Endodermal cell (in vitro differentiated cells): ENCODE measurements at regions not wholly inside any gene's neighbourhood (a gene's known extent, or its start where the extent isn't known, plus 50 kb on each side); places are given as distances from the start of the nearest gene placed in this dataset.

Experiments
- DNase-seq: peaks from one replicate; pipeline ENCODE4 v3.0.0-alpha.2; 2017
- H3K27ac ChIP-seq: 2 replicates; pipeline ENCODE4 v1.5.1; 2013; ENCODE audit warnings: mild to moderate bottlenecking, low read depth, low read length, moderate library complexity
- H3K27me3 ChIP-seq: 2 replicates; pipeline ENCODE4 v1.6.1; 2013; ENCODE audit warnings: mild to moderate bottlenecking, low read length, moderate library complexity; ENCODE audit not compliant: insufficient read depth, control insufficient read depth, poor library complexity, severe bottlenecking
- H3K36me3 ChIP-seq: 2 replicates; pipeline ENCODE4 v1.7.0; 2013; ENCODE audit warnings: mild to moderate bottlenecking, low read length, moderate library complexity; ENCODE audit not compliant: control insufficient read depth, insufficient read depth
- H3K4me1 ChIP-seq: one replicate; pipeline ENCODE4 v1.7.0; 2013; ENCODE audit warnings: low read length; ENCODE audit not compliant: control insufficient read depth, insufficient read depth
- H3K4me3 ChIP-seq: 2 replicates; pipeline ENCODE4 v1.5.1; 2013; ENCODE audit warnings: mild to moderate bottlenecking, low read length, moderate library complexity
- H3K9ac ChIP-seq: 2 replicates; pipeline ENCODE4 v1.6.1; 2013; ENCODE audit warnings: mild to moderate bottlenecking, low read length, moderate library complexity; ENCODE audit not compliant: poor library complexity, severe bottlenecking; ENCODE audit errors: extremely low read depth
- H3K9me3 ChIP-seq: 2 replicates; pipeline ENCODE4 v1.6.1; 2013; ENCODE audit warnings: mild to moderate bottlenecking, low read length, moderate library complexity; ENCODE audit not compliant: control insufficient read depth
- H3K27ac Mint-ChIP-seq: 2 replicates; pipeline ENCODE4 v1.8.0; 2020; ENCODE audit warnings: mixed read lengths
- H3K27me3 Mint-ChIP-seq: 2 replicates; pipeline ENCODE4 v1.8.0; 2021; ENCODE audit warnings: mild to moderate bottlenecking, mixed read lengths; ENCODE audit not compliant: insufficient read depth
- H3K36me3 Mint-ChIP-seq: 2 replicates; pipeline ENCODE4 v1.8.0; 2020; ENCODE audit warnings: low read depth, mixed read lengths
- H3K4me1 Mint-ChIP-seq: 2 replicates; pipeline ENCODE4 v1.8.0; 2020; ENCODE audit warnings: mixed read lengths
- H3K4me3 Mint-ChIP-seq: 2 replicates; pipeline ENCODE4 v1.8.0; 2020; ENCODE audit warnings: mild to moderate bottlenecking, moderate library complexity, mixed read lengths
- H3K9me3 Mint-ChIP-seq: 2 replicates; pipeline ENCODE4 v1.8.0; 2020; ENCODE audit warnings: mild to moderate bottlenecking, mixed read lengths
- WGBS, 2 experiments: methylation state at CpG; one replicate each; pipeline versions ENCODE4 v1.1.5 to v1.1.7; 2013; ENCODE audit warnings: missing lambda C conversion rate in 2 of 2, mixed read lengths in 1 of 2; ENCODE audit not compliant: insufficient coverage in 1 of 2, insufficient read length in 1 of 2; 5-methylcytosine and 5-hydroxymethylcytosine counted together
- TF ChIP-seq, protein P1 (sequence below): fragments of 200-600 bp; sonication (generic); conservative IDR thresholded peaks from 2 replicates; pipeline ENCODE4 v1.5.0; 2021; ENCODE audit warnings: antibody characterized with exemption, mild to moderate bottlenecking

DNA sequence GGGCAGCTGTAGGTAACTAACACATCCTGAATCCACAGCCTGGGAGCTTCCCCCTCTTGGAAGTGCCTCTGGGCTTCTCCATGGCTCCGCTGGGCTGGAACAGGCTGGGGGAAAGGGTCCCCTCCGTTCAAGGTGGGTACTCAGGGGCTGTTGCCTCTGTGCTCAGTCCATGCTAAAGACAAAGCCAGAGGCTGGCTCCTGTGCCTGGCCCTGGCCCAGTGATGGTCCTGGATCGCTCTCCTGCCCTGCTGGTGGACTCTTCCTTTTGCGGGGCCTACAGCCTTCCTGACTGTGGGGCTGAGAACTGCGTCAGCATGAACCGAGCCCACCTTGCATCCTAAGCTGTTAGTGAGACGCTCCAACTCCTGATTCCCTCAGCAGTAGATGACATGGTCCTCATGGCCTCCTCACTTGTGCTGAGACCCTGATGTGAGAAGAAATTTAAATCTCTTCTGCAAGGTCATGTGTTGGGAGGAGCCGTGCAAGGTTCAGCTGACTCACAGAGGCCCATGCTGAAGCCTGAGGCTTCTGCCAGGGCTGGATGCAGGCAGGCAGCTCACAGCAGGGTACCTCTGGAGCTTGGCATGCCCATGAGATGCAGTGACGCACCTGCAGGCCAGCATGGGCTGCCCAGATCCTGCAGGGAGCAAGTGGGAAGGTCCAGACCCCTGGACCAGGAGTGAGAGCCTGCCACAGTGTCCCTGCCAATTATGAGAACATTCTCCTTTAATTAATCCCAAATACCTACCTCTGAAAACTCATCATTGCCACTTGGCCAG lies 1285.5 kb downstream of the TBC1D22A start:
- no peak overlapping the region for H3K4me3 ChIP-seq
- TF ChIP-seq, protein P1, sequence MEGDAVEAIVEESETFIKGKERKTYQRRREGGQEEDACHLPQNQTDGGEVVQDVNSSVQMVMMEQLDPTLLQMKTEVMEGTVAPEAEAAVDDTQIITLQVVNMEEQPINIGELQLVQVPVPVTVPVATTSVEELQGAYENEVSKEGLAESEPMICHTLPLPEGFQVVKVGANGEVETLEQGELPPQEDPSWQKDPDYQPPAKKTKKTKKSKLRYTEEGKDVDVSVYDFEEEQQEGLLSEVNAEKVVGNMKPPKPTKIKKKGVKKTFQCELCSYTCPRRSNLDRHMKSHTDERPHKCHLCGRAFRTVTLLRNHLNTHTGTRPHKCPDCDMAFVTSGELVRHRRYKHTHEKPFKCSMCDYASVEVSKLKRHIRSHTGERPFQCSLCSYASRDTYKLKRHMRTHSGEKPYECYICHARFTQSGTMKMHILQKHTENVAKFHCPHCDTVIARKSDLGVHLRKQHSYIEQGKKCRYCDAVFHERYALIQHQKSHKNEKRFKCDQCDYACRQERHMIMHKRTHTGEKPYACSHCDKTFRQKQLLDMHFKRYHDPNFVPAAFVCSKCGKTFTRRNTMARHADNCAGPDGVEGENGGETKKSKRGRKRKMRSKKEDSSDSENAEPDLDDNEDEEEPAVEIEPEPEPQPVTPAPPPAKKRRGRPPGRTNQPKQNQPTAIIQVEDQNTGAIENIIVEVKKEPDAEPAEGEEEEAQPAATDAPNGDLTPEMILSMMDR, result no peak
- no peaks in the 10 kb centered on the region for H3K4me1 ChIP-seq
- Mint-ChIP-seq H3K9me3 (no peaks in the 10 kb centered on the region), H3K27me3 (no peaks in the 10 kb centered on the region), H3K27ac (no peak overlapping the region), H3K36me3 (no peaks in the 10 kb centered on the region), H3K4me3 (no peak overlapping the region), H3K4me1 (no peaks in the 10 kb centered on the region)
- DNase-seq, result peak; percentile 28
- H3K9ac ChIP-seq, result no peak overlapping the region
- no peak overlapping the region for H3K27ac ChIP-seq
- no peaks in the 10 kb centered on the region for H3K9me3 ChIP-seq
- 91 to 100% methylated on average over 2 to 9 of the region's 9 CpGs for WGBS, 2 experiments
- H3K27me3 ChIP-seq, result no peaks in the 10 kb centered on the region
- H3K36me3 ChIP-seq, result no peaks in the 10 kb centered on the region

DNA sequence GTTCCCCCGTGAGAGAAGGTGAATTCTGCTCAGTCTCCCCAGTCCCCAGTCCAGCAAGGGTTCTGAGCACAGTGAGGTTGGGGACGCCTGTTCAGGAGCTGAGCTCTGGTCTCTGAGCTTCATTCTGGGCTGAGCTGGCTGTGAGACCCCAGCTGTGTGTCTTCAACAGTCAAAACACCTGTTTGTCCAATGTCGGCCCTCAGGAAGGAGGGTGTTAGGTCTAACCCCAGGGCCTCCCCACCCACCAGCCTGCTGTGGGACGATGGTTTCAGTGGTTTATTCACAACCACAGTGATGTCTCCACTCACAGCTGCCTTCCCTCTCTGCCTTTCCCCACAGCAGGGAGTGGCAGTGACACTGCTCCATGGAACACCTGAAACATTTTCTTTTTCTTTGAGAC lies 1282.9 kb downstream of the TBC1D22A start:
- Histone ChIP-seq H3K9ac (no peak overlapping the region), H3K4me1 (no peaks in the 10 kb centered on the region), H3K27ac (no peak overlapping the region), H3K27me3 (no peaks in the 10 kb centered on the region), H3K4me3 (no peak overlapping the region), H3K9me3 (no peaks in the 10 kb centered on the region), H3K36me3 (no peaks in the 10 kb centered on the region)
- Mint-ChIP-seq H3K27ac (no peak overlapping the region), H3K9me3 (no peaks in the 10 kb centered on the region), H3K36me3 (no peaks in the 10 kb centered on the region), H3K4me1 (no peaks in the 10 kb centered on the region), H3K27me3 (no peaks in the 10 kb centered on the region), H3K4me3 (no peak overlapping the region)
- WGBS, 2 experiments, result 78 to 88% methylated on average over 3 to 4 of the region's 4 CpGs
- no peak for DNase-seq
- TF ChIP-seq, protein P1, result no peak

DNA sequence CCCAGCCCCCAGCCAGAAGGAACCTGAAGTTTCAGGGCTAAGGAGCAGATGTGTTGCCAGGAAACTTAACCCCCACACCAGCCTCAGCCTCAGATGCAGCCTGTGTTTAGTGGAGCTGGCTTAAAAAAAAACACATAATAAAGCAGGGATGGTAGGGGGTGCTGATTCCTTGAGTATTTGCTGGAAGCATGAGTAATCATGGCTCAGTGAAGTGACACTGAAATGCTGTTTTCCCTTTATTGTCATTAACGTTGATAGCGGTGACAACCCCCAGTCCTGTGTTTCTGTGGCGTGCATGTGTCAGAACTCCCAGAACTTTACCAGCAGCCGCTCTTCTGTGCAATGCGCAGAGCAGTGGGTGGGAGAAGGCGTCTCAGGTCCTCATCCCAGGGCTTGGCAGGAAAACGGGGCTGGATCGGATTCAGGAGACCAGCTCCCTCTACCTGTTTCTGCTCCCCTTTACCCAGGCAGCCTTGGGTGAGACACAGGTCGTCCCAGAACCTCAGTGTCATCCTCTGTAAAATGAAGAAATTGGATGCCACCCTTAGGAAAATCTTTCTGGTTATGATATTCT lies 1282.1 kb downstream of the TBC1D22A start:
- Histone ChIP-seq H3K27ac (no peak overlapping the region), H3K27me3 (no peaks in the 10 kb centered on the region), H3K9ac (no peak overlapping the region), H3K9me3 (no peaks in the 10 kb centered on the region), H3K4me1 (no peaks in the 10 kb centered on the region), H3K4me3 (no peak overlapping the region), H3K36me3 (no peaks in the 10 kb centered on the region)
- H3K9me3 Mint-ChIP-seq, result no peaks in the 10 kb centered on the region
- H3K4me3 Mint-ChIP-seq, result no peak overlapping the region
- DNase-seq, result no peak
- H3K27me3 Mint-ChIP-seq, result no peaks in the 10 kb centered on the region
- TF ChIP-seq, protein P1, result no peak
- 69 to 71% methylated on average over 5 to 9 of the region's 9 CpGs for WGBS, 2 experiments
- no peak overlapping the region for H3K27ac Mint-ChIP-seq
- no peaks in the 10 kb centered on the region for H3K4me1 Mint-ChIP-seq
- H3K36me3 Mint-ChIP-seq, result no peaks in the 10 kb centered on the region
